Glutamatergic neuron (in vitro differentiated cells): ENCODE measurements at regions not wholly inside any gene's neighbourhood (a gene's known extent, or its start where the extent isn't known, plus 50 kb on each side); places are given as distances from the start of the nearest gene placed in this dataset.
"Not testable (repeated sequence)": the region's sequence is repeated elsewhere in the genome, so short reads cannot be mapped to it uniquely, and the experiment has no call there.

Experiments
- DNase-seq: peaks from one replicate; pipeline ENCODE4 v3.0.0; 2022
- H3K27ac Mint-ChIP-seq: one replicate; pipeline ENCODE4 v1.8.0; 2020; ENCODE audit warnings: mild to moderate bottlenecking, mixed read lengths, inconsistent platforms; ENCODE audit not compliant: unreplicated experiment
- H3K27me3 Mint-ChIP-seq: one replicate; pipeline ENCODE4 v1.8.0; 2020; ENCODE audit warnings: mild to moderate bottlenecking, moderate library complexity, mixed read lengths, inconsistent platforms; ENCODE audit not compliant: unreplicated experiment
- H3K36me3 Mint-ChIP-seq: one replicate; pipeline ENCODE4 v1.8.0; 2020; ENCODE audit warnings: mild to moderate bottlenecking, mixed read lengths, inconsistent platforms; ENCODE audit not compliant: unreplicated experiment
- H3K4me1 Mint-ChIP-seq: one replicate; pipeline ENCODE4 v1.8.0; 2020; ENCODE audit warnings: mild to moderate bottlenecking, low read depth, mixed read lengths, inconsistent platforms; ENCODE audit not compliant: unreplicated experiment
- H3K4me3 Mint-ChIP-seq: one replicate; pipeline ENCODE4 v1.8.0; 2020; ENCODE audit warnings: mild to moderate bottlenecking, mixed read lengths, inconsistent platforms; ENCODE audit not compliant: unreplicated experiment
- H3K9me3 Mint-ChIP-seq: one replicate; pipeline ENCODE4 v1.8.0; 2020; ENCODE audit warnings: mild to moderate bottlenecking, moderate library complexity, mixed read lengths, inconsistent platforms; ENCODE audit not compliant: unreplicated experiment
- TF ChIP-seq, protein P1 (sequence below): fragments of 200-600 bp; sonication (generic); IDR thresholded peaks from one replicate; pipeline ENCODE4 v1.5.0; 2021; ENCODE audit not compliant: partially characterized antibody, unreplicated experiment

DNA sequence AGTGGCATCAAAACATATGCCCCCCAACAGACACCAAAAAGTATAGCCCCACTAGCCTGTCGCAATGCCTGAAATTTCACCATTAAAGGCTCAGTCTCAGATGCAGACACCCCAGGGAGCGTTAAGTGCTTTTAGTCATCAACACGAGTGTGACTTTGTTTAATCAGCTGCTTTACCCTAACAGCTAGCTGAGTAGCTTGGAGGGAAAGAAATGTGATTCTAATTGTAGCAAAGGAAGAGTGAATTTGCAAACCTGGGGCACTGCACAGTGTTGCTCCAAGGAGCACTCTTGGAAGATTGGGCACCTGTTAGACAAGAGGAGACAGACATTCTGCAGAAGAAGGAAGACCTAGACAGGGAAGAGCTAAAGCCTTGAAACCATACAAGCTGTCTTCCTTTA is 145.1 kb downstream of the BEND2 start:
- Mint-ChIP-seq H3K36me3 (no peaks in the 10 kb centered on the region), H3K27me3 (no peaks in the 10 kb centered on the region), H3K4me3 (no peak overlapping the region), H3K9me3 (peaks cover 2% of the 10 kb centered on the region), H3K27ac (no peak overlapping the region), H3K4me1 (peaks cover 9% of the 10 kb centered on the region)
- TF ChIP-seq, protein P1, sequence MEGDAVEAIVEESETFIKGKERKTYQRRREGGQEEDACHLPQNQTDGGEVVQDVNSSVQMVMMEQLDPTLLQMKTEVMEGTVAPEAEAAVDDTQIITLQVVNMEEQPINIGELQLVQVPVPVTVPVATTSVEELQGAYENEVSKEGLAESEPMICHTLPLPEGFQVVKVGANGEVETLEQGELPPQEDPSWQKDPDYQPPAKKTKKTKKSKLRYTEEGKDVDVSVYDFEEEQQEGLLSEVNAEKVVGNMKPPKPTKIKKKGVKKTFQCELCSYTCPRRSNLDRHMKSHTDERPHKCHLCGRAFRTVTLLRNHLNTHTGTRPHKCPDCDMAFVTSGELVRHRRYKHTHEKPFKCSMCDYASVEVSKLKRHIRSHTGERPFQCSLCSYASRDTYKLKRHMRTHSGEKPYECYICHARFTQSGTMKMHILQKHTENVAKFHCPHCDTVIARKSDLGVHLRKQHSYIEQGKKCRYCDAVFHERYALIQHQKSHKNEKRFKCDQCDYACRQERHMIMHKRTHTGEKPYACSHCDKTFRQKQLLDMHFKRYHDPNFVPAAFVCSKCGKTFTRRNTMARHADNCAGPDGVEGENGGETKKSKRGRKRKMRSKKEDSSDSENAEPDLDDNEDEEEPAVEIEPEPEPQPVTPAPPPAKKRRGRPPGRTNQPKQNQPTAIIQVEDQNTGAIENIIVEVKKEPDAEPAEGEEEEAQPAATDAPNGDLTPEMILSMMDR = no peak
- peak; percentile 20 for DNase-seq

GRCh38 chrX:18068045-18068444 is 152.6 kb downstream of the BEND2 start:
- H3K9me3 Mint-ChIP-seq, H3K27ac Mint-ChIP-seq, H3K4me1 Mint-ChIP-seq, H3K4me3 Mint-ChIP-seq, DNase-seq, H3K36me3 Mint-ChIP-seq, H3K27me3 Mint-ChIP-seq: not testable (repeated sequence)

DNA sequence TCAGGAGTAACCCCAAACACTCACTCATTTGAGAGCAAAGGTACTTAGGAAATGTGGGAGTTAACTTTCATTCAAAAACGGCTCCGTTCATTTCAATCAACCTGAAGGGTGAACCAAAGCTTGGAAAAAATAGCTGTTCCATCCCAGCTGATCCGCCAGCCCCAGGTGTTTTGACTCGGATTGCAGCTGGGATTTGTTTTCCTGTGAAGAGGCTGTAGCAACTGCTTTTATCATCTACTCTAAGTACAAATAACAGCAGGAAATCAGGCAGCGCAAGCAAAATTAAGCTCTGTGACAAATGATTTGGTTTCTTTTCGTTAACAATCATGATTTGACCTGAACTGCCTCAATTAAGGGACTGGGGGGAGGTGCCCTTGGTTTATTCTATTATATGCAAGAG is 154.7 kb downstream of the BEND2 start:
- no peak for DNase-seq
- peaks cover 2% of the 10 kb centered on the region for H3K9me3 Mint-ChIP-seq
- TF ChIP-seq, protein P1 = no peak
- no peak overlapping the region for H3K4me3 Mint-ChIP-seq
- H3K27ac Mint-ChIP-seq = no peak overlapping the region
- peaks cover 3% of the 10 kb centered on the region for H3K36me3 Mint-ChIP-seq
- H3K27me3 Mint-ChIP-seq = peaks cover 3% of the 10 kb centered on the region
- H3K4me1 Mint-ChIP-seq = peaks cover 2% of the 10 kb centered on the region

DNA sequence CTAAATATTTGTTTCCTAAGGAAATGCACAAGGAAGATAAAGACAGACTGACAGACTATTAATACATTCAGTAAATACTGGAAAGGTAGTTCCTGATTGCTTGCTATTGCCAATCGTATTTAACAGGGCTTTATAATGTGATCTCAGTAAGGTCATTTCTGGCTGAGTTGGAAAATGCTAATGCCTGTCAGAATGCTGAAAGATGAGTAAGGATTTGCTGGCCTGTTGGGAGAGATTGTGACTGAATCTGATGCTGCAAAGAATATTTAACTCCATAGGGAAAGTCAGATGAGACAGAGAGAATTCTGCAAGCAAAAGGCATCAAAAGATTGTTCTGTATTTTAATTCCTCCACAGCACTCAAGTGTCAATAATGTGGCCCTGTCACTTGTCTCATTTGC is 169.0 kb downstream of the BEND2 start:
- Mint-ChIP-seq H3K36me3 (peaks cover 14% of the 10 kb centered on the region), H3K27me3 (peaks cover 2% of the 10 kb centered on the region), H3K4me3 (no peak overlapping the region), H3K9me3 (no peaks in the 10 kb centered on the region), H3K27ac (no peak overlapping the region), H3K4me1 (no peaks in the 10 kb centered on the region)
- DNase-seq = no peak
- TF ChIP-seq, protein P1 = no peak

- H3K9me3 Mint-ChIP-seq = no peaks in the 10 kb centered on the region
- H3K4me3 Mint-ChIP-seq = no peak overlapping the region
- peaks cover 14% of the 10 kb centered on the region for H3K36me3 Mint-ChIP-seq
- TF ChIP-seq, protein P1 = no peak
- peaks cover 2% of the 10 kb centered on the region for H3K27me3 Mint-ChIP-seq
- H3K27ac Mint-ChIP-seq = no peak overlapping the region
- H3K4me1 Mint-ChIP-seq = no peaks in the 10 kb centered on the region
- DNase-seq = no peak
Measured at GRCh38 chrX:18047491-18047890, 173.2 kb downstream of the BEND2 start.

DNA sequence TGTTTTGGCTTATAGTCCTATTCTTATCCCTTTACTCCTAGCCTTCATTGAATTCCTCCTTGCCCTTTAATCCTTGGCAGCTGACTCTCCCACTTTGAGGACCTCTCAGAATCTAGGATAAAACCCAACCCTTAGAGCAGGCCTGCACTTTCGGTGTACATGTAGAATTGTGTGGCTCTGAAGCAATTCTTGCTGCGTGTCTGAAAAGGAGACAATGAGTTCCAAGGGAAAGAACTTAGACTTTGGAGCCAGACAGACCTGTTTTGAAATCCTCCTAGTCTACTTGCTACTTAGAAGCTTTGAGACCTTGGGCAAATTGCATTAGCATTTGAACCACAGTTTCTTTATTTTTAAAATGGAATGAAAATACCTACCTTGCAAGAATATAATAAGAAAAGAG is 175.2 kb downstream of the BEND2 start:
- H3K4me1 Mint-ChIP-seq = no peaks in the 10 kb centered on the region
- peaks cover 11% of the 10 kb centered on the region for H3K36me3 Mint-ChIP-seq
- no peak overlapping the region for H3K4me3 Mint-ChIP-seq
- H3K9me3 Mint-ChIP-seq = no peaks in the 10 kb centered on the region
- no peak overlapping the region for H3K27ac Mint-ChIP-seq
- TF ChIP-seq, protein P1 = no peak
- no peak for DNase-seq
- H3K27me3 Mint-ChIP-seq = peaks cover under 1% of the 10 kb centered on the region
